Type B pancreatic cell (in vitro differentiated cells): ENCODE measurements at regions not wholly inside any gene's neighbourhood (a gene's known extent, or its start where the extent isn't known, plus 50 kb on each side); places are given as distances from the start of the nearest gene placed in this dataset.

Source experiments
- DNase-seq: peaks from one replicate; pipeline ENCODE4 v3.0.0; 2021; ENCODE audit warnings: mixed read lengths; ENCODE audit not compliant: unreplicated experiment; ENCODE audit errors: extremely low spot score
- H3K27ac Mint-ChIP-seq: 2 replicates; pipeline ENCODE4 v1.8.0; 2021; ENCODE audit warnings: mild to moderate bottlenecking, mixed read lengths
- H3K27me3 Mint-ChIP-seq: 2 replicates; pipeline ENCODE4 v1.8.0; 2021; ENCODE audit warnings: mixed read lengths
- H3K36me3 Mint-ChIP-seq: 2 replicates; pipeline ENCODE4 v1.8.0; 2021; ENCODE audit warnings: mixed read lengths
- H3K4me1 Mint-ChIP-seq: one replicate; pipeline ENCODE4 v1.8.0; 2021; ENCODE audit warnings: mixed read lengths; ENCODE audit not compliant: unreplicated experiment
- H3K4me3 Mint-ChIP-seq: 2 replicates; pipeline ENCODE4 v1.8.0; 2021; ENCODE audit warnings: mild to moderate bottlenecking, mixed read lengths
- H3K9me3 Mint-ChIP-seq: 2 replicates; pipeline ENCODE4 v1.8.0; 2021; ENCODE audit warnings: mixed read lengths
- CTCF ChIP-seq: fragments of 200-600 bp; sonication (generic); conservative IDR thresholded peaks from 2 replicates; pipeline ENCODE4 v1.5.0; 2021; ENCODE audit warnings: antibody characterized with exemption, mild to moderate bottlenecking

- DNase-seq, result no peak
- no peaks in the 10 kb centered on the region for H3K27me3 Mint-ChIP-seq
- no peaks in the 10 kb centered on the region for H3K36me3 Mint-ChIP-seq
- H3K4me3 Mint-ChIP-seq, result peak overlapping the region; percentile 45
- no peak for TF ChIP-seq CTCF
- H3K27ac Mint-ChIP-seq, result no peak overlapping the region
- no peaks in the 10 kb centered on the region for H3K4me1 Mint-ChIP-seq
- peaks cover 16% of the 10 kb centered on the region for H3K9me3 Mint-ChIP-seq
These were observed 598.8 kb downstream of the MAFB start for GRCh38 chr20:40090236-40090635.

- Mint-ChIP-seq H3K27me3 (no peaks in the 10 kb centered on the region), H3K9me3 (peaks cover 19% of the 10 kb centered on the region), H3K36me3 (peaks cover 3% of the 10 kb centered on the region), H3K4me3 (no peak overlapping the region), H3K4me1 (no peaks in the 10 kb centered on the region), H3K27ac (no peak overlapping the region)
- no peak for DNase-seq
- TF ChIP-seq CTCF, result no peak
These were observed 601.5 kb downstream of the MAFB start for GRCh38 chr20:40087496-40087895.

- Mint-ChIP-seq H3K27me3 (no peaks in the 10 kb centered on the region), H3K4me3 (no peak overlapping the region), H3K27ac (no peak overlapping the region), H3K9me3 (peaks cover 5% of the 10 kb centered on the region), H3K36me3 (peaks cover 3% of the 10 kb centered on the region), H3K4me1 (no peaks in the 10 kb centered on the region)
- DNase-seq, result no peak
- TF ChIP-seq CTCF, result no peak
These were observed 603.5 kb downstream of the MAFB start for GRCh38 chr20:40085513-40085912.

GRCh38 chr20:40082436-40082835, 606.6 kb downstream of the MAFB start:
- no peaks in the 10 kb centered on the region for H3K27me3 Mint-ChIP-seq
- H3K27ac Mint-ChIP-seq, result no peak overlapping the region
- H3K36me3 Mint-ChIP-seq, result peaks cover 3% of the 10 kb centered on the region
- H3K9me3 Mint-ChIP-seq, result peaks cover 4% of the 10 kb centered on the region
- H3K4me3 Mint-ChIP-seq, result no peak overlapping the region
- TF ChIP-seq CTCF, result no peak
- H3K4me1 Mint-ChIP-seq, result no peaks in the 10 kb centered on the region
- no peak for DNase-seq

GRCh38 chr20:40081653-40082052, 607.4 kb downstream of the MAFB start:
- H3K36me3 Mint-ChIP-seq, result peaks cover 3% of the 10 kb centered on the region
- no peaks in the 10 kb centered on the region for H3K4me1 Mint-ChIP-seq
- no peak for TF ChIP-seq CTCF
- peaks cover 4% of the 10 kb centered on the region for H3K9me3 Mint-ChIP-seq
- H3K27me3 Mint-ChIP-seq, result no peaks in the 10 kb centered on the region
- H3K27ac Mint-ChIP-seq, result no peak overlapping the region
- no peak overlapping the region for H3K4me3 Mint-ChIP-seq
- no peak for DNase-seq

- H3K27ac Mint-ChIP-seq, result no peak overlapping the region
- H3K4me3 Mint-ChIP-seq, result no peak overlapping the region
- H3K36me3 Mint-ChIP-seq, result peaks cover 3% of the 10 kb centered on the region
- H3K27me3 Mint-ChIP-seq, result no peaks in the 10 kb centered on the region
- peaks cover 4% of the 10 kb centered on the region for H3K9me3 Mint-ChIP-seq
- H3K4me1 Mint-ChIP-seq, result no peaks in the 10 kb centered on the region
- DNase-seq, result no peak
- TF ChIP-seq CTCF, result no peak
These were observed 608.9 kb downstream of the MAFB start for GRCh38 chr20:40080041-40080652.
